ENCODE measurements at regions not wholly inside any gene's neighbourhood (a gene's known extent, or its start where the extent isn't known, plus 50 kb on each side); places are given as distances from the start of the nearest gene placed in this dataset.

DNA sequence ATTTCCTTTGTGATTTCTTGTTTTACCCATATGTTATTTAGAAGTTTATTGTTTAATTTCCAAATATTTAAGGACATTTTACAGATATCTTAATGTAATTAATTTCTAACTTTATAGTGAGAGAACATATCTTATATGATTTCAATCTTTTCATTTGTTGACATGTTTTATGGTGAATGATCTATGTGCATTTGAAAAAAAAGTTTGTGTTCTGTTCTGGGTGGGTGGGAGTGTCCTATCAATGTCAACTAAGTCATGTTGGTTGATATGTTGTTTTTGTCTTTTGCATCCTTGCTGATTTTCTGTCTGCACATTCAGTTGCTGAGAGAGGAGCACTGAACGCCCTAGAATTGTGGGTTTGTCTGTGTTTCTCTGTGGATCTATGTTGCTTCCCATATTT, 50.3 kb upstream of the CBFA2T3 start:
- DNase-seq (ENCODE audit: low spot score) (no peak), ATAC-seq (no peak)
- intact Hi-C loops (cut with DNase I), result no loop called here

DNA sequence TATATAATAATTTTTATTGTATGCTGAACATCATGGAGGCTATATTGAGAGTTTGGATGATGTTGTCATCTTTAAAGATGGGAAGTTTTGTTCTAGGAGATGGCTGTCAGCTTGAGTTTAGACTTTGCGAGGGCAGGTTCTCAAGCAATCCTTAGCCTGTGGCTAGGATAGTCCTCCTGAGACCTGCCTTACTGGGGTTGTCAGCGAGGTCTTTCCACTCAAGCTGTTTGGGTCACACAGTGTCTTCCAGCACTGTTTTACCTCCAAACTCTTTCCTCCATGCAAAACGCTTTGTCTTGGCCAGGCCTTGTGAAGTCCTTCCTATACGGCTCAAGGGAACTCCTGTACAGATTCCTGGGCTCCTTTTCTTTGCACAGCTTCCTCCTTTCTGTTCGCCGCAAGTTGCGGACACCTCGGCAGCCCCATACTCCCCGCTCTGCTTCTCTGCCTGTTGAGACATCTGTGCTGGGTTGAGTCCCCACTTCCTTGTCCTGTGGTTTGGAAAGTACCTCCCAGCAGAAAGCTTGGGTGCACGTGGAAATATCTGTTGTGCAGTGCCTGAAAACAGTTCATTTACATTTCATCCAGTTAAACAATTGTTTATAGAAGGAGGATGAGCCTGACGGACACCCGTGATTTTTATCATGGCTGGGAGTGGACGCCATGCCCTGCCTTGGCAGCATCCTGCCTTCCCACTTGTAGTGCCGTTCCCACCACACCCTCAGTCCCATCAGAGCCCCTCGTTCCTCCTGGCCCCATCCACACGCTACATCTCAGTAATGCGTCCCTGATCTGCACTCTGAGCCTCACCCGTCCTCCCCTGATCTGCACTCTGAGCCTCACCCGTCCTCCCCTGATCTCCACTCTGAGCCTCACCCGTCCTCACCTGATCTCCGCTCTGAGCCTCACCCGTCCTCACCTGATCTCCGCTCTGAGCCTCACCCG, 55.0 kb upstream of the CBFA2T3 start:
- intact Hi-C loops (cut with DNase I), result no loop called here
- ATAC-seq (peak; percentile 79), DNase-seq (ENCODE audit: low spot score) (no peak)

DNA sequence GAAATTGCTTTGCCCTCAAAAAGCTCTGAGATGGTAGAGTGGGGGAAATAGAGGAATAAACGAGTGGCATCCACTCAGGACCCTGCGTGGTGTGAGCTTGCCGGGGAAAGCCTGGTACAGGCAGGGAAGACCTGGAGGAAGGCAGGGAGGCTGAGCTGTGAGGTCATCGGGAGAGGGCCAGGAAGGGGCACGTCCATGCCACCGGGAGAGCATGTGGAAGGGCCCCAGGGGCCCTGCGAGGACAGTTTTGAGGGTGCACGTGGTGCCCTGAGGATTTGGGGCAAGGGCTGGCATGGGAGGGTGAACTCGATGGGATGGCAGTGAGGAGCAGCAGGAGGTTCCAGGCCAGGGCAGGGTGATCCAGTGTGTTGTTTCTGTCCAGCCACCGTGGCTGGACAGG, 56.3 kb upstream of the CBFA2T3 start:
- intact Hi-C loops (cut with DNase I), result no loop called here
- DNase-seq (ENCODE audit: low spot score) (no peak), ATAC-seq (no peak)

DNA sequence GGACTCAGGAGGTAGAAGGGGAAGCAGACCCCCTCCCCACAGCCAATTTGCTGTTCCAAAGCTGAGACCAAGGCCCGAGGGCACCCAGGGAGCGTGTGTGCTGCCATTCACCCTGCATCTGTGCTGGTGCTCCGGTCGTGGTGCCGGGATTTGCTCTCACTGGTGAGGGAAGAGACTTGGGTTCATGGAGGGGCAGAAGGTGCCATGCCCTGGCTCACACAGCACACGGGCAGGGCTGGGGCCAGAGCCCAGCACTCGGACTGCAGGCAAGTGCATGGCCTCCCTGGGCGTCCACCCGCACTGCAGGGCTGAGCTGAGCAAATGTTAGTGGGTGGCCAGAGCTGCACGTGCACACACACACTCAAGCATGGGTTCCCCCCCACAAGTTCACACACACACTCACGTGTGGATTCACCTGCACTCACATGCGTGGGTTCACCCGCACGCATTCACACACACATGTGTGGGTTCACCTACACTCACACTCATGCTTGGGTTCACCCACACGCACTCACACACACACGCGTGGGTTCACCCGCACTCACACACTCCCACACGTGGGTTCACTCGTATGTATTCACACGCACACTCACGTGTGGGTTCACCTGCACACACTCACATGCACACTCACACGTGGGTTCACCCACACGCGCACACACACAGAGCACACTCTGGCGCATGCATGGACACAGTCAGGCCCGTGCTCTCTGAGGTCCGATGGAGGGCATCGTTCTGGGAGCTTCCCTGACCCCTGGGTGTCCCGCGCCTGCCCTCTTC, 57.0 kb upstream of the CBFA2T3 start:
- intact Hi-C loops (cut with DNase I), result no loop called here
- DNase-seq (ENCODE audit: low spot score) (no peak), ATAC-seq (no peak)

DNA sequence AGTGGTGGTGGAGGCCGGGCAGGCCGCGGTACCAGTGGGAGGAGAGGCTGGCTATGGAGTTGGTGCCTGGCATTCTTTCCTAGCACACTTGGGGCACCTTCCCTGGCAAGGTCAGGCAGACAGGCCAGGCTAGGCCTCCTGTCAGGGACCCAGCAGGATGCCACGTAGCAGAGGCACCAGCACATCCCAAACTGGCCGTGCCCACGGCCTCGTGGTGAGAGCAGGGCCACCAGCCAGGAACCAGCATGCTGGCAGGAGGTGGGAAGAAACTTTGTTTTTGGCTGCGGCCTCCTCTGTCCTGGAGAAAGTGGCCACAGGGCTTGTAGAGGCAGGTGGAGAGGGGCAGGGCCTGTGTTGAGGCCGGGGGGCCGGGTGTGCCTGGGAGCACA, 57.6 kb upstream of the CBFA2T3 start:
- no peak for ATAC-seq
- no peak for DNase-seq (ENCODE audit: low spot score)
- intact Hi-C loops (cut with DNase I), result no loop called here

DNA sequence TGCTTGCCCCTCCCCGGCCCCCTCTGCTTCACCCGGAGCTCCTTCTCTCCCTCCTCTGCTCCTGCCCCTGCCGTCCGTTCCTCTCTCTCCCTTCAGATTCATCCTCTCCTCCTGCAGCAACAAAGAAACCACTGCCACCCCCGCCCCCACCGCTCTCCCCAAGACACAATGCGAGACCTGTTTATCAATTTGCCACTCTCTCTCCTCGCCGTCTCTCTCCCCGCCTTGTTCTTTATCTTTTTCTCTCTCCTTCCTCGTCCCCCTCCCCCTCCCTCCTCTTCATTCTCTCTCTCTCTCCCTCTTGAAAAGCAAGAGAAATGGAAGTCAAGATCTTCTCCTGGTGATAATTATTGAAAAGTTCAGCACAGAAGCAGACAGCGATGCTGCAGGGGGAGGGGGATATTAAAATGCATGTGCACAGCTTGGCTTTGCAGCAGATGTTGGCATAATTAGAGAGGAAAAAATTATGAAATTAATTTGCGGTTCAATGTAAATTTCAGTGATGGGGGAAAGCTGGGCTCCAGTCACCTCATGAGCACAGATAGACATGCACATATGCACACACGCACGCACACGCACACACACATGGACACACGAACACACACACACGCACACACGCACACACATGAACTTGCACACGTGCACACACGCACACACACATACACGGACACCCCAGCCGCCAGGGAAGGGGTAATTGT, 58.1 kb upstream of the CBFA2T3 start:
- no peak for DNase-seq (ENCODE audit: low spot score)
- intact Hi-C loops (cut with DNase I), result loop anchor here (1.0 kb wide), 1 partner anchor 21 kb away; no protein-coding TSS in a partner anchor
- ATAC-seq, result no peak

DNA sequence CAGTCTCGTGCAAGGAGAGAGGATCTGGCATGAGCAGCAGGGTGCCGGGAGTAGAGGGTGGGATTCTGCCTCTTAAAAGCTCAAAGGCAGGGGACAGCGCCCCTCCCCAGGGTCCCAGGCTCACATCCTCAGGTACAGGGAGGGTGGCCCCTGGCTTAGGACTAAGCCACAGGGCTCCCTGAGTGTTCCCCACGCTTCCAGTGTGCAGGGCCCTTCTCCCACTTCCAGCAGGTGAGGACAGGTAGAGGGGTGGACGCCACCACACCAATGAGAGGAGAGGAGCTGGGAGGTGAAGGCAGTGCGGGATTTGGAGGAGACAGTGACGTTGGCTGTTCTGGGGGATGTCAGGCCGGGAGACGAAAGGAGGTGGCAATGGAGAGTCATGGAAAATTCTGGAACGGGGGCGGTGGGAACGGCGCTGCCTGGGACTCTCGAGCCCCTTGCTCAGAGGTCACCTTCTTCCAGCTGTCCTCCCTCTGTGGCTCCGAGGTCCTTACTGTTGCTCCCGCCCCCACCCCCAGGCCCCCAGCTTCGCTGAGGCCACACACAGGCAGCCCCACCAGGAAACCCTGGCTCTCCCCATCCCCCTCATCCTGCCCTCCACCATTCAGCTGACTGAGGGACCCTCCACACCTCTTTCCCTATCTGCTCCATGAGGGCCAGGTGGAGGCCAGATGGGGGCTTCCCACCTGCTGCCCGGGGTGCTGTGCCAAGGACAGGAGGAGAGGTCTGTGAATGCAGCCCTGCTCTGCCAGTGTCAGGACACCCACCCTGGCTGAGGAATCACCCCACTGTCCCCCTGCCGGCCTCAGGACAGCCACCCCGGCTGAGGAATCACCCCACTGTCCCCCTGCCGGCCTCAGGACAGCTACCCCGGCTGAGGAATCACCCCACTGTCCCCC, 57.7 kb upstream of the ACSF3 start:
- intact Hi-C loops (cut with DNase I), result loop anchor here (1.0 kb wide), 1 partner anchor 20 kb away; no protein-coding TSS in a partner anchor
- ATAC-seq (no peak), DNase-seq (ENCODE audit: low spot score) (no peak)

DNA sequence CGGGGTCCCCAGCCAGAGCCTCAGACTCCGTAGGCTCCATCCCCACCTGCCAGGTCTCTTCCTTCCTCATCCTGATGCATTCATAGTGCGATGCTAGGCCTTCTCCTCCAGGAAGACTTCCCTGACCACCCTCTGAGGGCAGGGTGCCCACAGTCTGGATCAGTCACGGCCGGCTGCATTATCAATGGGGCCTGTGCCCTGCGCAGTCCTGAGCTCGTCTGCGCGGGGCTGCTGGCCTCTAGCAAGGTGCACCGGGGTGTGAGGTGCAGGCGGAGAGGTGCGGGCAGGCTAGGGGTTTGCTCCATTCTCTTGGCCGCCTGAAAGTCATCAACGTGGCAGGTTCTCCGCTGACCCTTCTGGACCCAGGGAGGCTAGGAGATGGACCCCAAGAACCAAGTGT, 56.9 kb upstream of the ACSF3 start:
- DNase-seq (ENCODE audit: low spot score), result no peak
- ATAC-seq, result no peak
- intact Hi-C loops (cut with DNase I), result no loop called here

DNA sequence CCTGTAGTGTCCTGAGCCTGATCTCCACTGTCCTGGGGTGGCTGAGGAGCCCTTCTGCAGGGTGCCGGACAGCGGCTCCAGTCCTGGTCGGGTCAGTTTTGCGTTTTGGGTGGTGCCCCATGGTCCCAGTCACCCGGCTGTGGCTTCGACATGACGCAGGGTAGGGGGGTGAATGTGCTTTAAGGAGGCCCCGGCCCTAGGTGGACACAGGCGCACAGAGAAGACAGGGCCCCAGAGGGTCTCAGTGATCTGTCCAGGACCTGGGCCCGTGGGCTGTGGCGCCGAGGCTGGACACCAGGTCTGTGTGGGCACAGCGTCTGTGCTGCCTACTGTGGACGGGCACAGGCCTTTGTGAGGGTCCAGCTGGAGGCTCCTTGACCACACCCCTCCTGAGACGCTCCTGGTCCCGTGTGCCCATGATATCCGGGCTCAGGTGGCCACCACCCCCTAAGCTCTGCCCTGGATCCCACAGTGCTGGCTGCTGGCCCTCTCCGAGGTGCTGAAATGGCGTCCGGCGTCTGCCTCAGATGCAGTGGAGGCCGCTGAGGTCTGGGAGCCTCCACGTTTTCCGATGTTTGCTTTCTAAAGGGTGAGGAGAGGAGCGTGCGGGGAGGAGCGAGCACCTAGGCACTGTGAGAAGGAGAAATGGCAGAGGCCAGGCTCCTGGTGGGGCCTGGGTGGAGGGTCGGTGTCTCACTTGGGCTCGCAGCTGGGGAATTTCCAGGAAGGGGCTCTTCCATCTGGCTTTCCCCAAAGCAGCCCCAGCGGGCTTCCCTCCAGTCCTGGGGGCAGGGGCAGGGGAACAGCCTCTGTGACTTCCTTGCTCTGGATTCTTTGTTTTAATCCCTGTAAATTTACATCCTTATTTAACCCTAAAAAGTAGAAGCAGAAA, 56.1 kb upstream of the ACSF3 start:
- peak; percentile 32 for ATAC-seq
- intact Hi-C loops (cut with DNase I), result no loop called here
- DNase-seq (ENCODE audit: low spot score), result no peak

DNA sequence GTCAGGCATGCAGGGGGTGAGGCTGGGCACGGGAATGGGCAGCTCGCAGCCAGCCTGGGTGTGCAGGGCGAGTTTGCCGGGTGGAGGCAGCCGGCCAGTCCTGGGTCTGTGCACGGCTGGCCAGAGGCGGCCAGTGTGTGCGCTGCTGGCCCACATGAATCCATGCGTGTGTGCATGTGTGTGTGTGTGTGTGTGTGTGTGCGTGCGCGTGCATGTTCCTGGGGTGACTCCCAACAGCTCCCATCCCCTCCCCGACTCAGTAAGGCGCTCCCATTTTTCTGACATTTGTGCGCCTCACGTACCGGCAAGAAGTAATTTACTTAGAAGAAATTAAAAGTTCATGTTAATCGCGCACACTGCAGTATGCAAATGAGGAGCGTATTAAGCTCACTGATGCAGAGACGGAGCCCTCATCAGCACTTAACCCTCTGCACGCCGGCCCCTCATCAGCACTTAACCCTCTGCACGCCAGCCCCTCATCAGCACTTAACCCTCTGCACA, 55.4 kb upstream of the ACSF3 start:
- ATAC-seq, result no peak
- DNase-seq (ENCODE audit: low spot score), result no peak
- intact Hi-C loops (cut with DNase I), result no loop called here

DNA sequence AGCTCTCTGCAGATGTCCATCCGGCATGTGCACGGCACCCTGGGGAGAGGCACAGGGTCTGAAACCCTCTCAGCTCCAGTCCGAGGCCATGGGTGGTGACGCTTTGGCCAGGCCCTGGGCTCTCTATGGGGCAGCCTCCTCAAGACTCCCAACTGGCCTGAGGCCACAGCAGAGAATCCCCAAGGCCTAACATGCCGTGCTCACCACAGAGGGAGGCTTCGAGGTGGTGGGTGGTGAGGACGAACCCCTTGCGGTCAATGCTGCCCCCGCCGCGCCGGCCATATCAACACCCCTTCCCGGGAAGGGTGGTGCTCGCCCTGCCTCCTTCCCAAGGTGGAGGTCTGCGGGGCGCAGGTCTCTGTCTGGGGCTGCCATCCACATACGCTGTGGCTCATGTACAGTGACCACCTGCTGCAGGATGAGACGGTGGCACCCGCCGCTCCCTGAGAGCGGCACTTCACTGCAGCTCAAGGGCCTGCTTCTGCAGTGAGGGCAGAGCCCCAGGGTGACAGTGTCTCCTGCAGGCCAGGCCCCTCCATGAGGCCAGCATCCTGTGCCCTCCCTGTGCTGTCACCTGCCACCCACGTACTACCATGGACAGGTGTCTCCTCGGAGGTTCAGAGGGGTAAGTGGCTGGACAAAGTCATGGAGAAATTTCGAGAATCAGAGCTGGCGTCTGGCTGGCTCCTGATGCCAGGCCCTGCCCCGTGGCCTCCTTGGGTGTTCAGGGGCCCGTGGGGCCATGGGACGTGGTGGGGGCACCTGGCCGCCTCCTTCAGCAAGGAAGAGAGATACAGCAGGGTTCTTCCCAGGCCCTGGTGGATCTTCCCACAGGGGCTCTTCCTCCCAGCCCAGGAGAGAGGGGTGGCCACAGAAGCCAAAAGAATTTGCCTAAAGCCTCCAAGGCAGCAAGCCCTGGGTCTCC, 54.6 kb upstream of the ACSF3 start:
- DNase-seq (ENCODE audit: low spot score) (no peak), ATAC-seq (no peak)
- intact Hi-C loops (cut with DNase I), result no loop called here

DNA sequence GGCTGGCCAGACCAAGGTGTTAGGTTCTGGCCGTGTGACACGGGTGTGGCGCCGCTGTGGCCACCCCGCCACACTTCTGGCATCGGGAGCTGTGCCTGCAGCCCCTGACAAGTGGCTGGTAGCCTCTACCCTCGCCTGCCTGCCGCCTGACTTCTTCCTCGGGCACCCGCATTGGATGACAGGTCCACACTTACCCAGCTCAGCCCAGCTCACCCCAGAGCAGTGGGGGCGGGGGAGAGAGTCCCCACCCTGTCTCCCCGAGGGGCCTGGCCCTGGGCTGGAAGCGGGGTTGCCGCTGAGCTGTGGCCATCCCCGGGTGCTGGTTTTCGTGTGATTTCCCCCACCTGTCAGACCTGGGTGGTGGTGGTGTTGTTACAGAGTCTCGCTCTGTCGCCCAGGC, 53.9 kb upstream of the ACSF3 start:
- intact Hi-C loops (cut with DNase I), result no loop called here
- DNase-seq (ENCODE audit: low spot score) (no peak), ATAC-seq (no peak)

DNA sequence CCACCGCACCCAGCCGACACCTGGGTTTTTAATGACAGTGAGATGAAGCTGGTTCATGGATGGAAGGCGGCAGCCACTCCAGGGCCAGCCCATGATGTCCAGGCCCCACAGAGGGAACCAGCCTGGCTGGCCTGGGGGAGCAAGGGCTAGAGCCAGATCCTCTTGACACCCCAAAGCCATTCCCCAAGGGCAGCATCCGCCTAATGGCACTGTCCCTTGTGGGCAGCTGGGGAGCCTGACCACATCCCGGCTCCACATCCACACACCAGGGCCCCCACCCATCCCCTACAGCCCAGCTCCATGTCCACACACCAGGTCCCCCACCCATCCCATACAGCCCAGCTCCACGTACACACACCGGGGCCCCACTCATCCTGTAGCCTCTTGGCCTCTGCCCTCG, 53.3 kb upstream of the ACSF3 start:
- DNase-seq (ENCODE audit: low spot score) (no peak), ATAC-seq (no peak)
- intact Hi-C loops (cut with DNase I), result no loop called here

DNA sequence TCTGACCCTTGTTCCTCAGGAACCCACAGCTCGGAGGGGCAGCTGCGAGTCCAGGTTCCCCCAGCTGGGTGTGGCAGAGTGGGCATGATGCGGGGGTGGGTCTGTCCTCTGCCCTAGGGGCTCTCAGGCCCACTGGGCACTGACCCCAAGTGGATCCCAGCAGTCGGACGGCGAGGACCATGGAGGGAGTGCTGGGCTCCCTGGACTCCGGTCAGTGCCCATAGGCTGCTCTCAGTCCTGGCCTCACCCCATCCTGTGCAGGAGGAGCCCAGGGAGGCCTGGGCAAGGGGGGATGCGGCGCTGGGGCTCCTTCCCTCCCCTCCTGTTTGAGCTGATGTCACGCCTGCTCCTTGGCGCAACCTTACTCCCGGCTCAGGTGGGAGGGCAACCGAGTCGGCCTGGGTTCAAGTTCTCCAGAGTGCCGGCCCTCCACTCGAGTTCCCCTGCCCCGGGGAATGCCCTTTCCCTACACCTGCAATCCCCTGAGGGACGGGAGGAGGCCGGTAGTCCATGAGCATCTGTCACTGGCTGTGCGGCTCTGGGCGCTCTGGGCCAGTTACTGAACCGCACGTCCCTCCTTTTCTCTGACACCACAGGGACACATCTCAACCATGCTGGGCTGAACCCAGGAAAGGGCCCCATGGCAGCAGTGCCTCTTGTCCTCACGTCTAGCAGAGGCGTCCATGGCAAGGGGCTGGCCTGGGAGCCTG, 52.6 kb upstream of the ACSF3 start:
- DNase-seq (ENCODE audit: low spot score), result no peak
- intact Hi-C loops (cut with DNase I), result no loop called here

DNA sequence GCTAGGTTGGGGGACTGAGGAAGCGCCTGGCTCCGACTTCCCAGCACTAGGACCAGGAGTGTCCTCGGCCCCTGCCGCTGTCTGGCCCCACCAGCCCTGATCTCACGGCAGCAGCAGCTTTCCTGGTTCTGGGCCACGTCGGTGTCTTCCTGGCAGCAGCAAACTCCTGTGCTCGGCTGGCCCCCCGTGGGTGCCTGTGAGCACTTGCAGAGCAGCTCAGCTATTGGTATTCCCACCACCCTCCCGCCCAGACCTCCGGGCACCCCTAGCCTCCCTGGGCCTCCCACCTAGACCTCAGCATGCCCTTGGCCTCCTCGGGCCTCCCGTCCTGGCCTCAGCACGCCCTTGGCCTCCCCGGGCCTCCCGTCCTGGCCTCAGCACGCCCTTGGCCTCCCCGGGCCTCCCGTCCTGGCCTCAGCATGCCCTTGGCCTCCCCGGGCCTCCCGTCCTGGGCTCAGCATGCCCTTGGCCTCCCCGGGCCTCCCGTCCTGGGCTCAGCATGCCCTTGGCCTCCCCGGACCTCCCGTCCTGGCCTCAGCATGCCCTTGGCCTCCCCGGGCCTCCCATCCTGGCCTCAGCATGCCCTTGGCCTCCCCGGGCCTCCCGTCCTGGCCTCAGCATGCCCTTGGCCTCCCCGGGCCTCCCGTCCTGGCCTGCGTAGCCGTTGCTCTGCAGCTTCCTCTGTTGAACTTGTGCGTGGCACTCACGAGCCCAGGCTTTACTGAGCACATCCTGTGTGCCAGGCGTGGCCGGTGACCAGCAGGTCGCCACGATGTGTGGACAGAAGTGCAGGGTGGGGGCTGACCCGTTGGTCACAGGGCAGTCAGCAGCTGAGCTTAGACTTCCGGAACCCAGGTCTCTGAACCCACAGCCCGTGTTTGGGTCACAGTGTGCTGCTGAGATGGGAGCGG, 51.8 kb upstream of the ACSF3 start:
- ATAC-seq (no peak), DNase-seq (ENCODE audit: low spot score) (no peak)
- intact Hi-C loops (cut with DNase I), result no loop called here

More for the DNA sequence above, 52.6 kb upstream of the ACSF3 start:
- ATAC-seq, result no peak
